Endothelial cell of umbilical vein (primary cell): ENCODE measurements at regions not wholly inside any gene's neighbourhood (a gene's known extent, or its start where the extent isn't known, plus 50 kb on each side); places are given as distances from the start of the nearest gene placed in this dataset.

ENCODE experiments used
- BruUV-seq: library from RNA; stranded (reverse); fragments of 400-500 nt; replicated peaks from 2 replicates; lab custom pipeline; 2021; lab: Mats Ljungman, UMichigan
- CTCF ChIA-PET: fragments of 300-600, 350-600 bp; sonication (Branson Sonifier 250); formaldehyde crosslinking; loops from one replicate; lab custom pipeline; 2021; ENCODE audit warnings: antibody characterized with exemption, inconsistent platforms; lab: Charles Lee
- POLR2A ChIA-PET: fragments of 300-600, 350-600 bp; sonication (Branson Sonifier 250); formaldehyde crosslinking; loops from one replicate; lab custom pipeline; 2021; ENCODE audit warnings: antibody characterized with exemption, inconsistent platforms; lab: Charles Lee
- DNase-seq: peaks from one replicate; pipeline ENCODE4 v3.0.0-alpha.2; 2011; ENCODE audit warnings: low read depth, low spot score
- FAIRE-seq: peaks from 2 replicates; lab custom pipeline; 2011; peaks lifted over from hg19 to GRCh38; lab: Jason Lieb, UNC
- H2AFZ ChIP-seq: 2 replicates; pipeline ENCODE4 v1.6.0; 2012; ENCODE audit warnings: low read depth, low read length, control low read depth, inconsistent platforms
- H3K27ac ChIP-seq: 2 replicates; pipeline ENCODE4 v1.5.1; 2011; ENCODE audit warnings: low read depth, mild to moderate bottlenecking, control low read depth, low read length, moderate library complexity; ENCODE audit not compliant: insufficient read depth
- H3K27me3 ChIP-seq, 2 experiments: 2 replicates each; pipeline versions ENCODE4 v1.6.0 to v1.6.1; 2011; ENCODE audit warnings: low read length in 2 of 2, mixed read lengths in 1 of 2; ENCODE audit not compliant: control insufficient read depth in 2 of 2, insufficient read depth in 2 of 2
- H3K36me3 ChIP-seq, 2 experiments: 2 replicates in 1 of 2; 3 replicates in 1 of 2; pipeline ENCODE4 v1.5.1; 2011; ENCODE audit warnings: low read length in 2 of 2, mild to moderate bottlenecking in 1 of 2, moderate library complexity in 1 of 2; ENCODE audit not compliant: control insufficient read depth in 2 of 2, insufficient read depth in 2 of 2; ENCODE audit errors: extremely low read depth in 1 of 2
- H3K4me1 ChIP-seq: 3 replicates; pipeline ENCODE4 v1.5.1; 2011; ENCODE audit warnings: mild to moderate bottlenecking, low read length; ENCODE audit not compliant: control insufficient read depth, insufficient read depth; ENCODE audit errors: extremely low read depth
- H3K4me2 ChIP-seq: 2 replicates; pipeline ENCODE4 v1.6.1; 2011; ENCODE audit warnings: low read length, control low read depth, mixed read lengths; ENCODE audit not compliant: insufficient read depth
- H3K4me3 ChIP-seq, 3 experiments: fragments of 200-600 bp in 1 of 3; sonication (generic), shearing (Covaris generic) in 1 of 3; replicated peaks in 1 of 3; 2 replicates each; pipeline ENCODE4 v1.5.1; 2011 to 2016; ENCODE audit warnings: control low read depth in 3 of 3, low read length in 3 of 3, mild to moderate bottlenecking in 2 of 3, inconsistent platforms in 1 of 3, low read depth in 1 of 3, moderate library complexity in 1 of 3; ENCODE audit not compliant: insufficient read depth in 1 of 3
- H3K79me2 ChIP-seq: 2 replicates; pipeline ENCODE4 v1.6.0; 2012; ENCODE audit warnings: low read length, inconsistent platforms; ENCODE audit not compliant: control insufficient read depth, insufficient read depth
- H3K9ac ChIP-seq: replicated peaks from 2 replicates; pipeline ENCODE3; 2011; ENCODE audit warnings: low read length, control low read depth; ENCODE audit not compliant: insufficient read depth; ENCODE audit errors: extremely low read depth
- H3K9me1 ChIP-seq: replicated peaks from 3 replicates; pipeline ENCODE4 v1.6.0; 2011; ENCODE audit warnings: mild to moderate bottlenecking, low read length; ENCODE audit not compliant: control insufficient read depth, insufficient read depth; ENCODE audit errors: extremely low read depth
- H3K9me3 ChIP-seq: replicated peaks from 2 replicates; pipeline ENCODE4 v1.5.1; 2012; ENCODE audit warnings: low read length, inconsistent platforms; ENCODE audit not compliant: control insufficient read depth, insufficient read depth
- H4K20me1 ChIP-seq: replicated peaks from 2 replicates; pipeline ENCODE3; 2011; ENCODE audit warnings: mild to moderate bottlenecking, low read length; ENCODE audit not compliant: control insufficient read depth, insufficient read depth; ENCODE audit errors: extremely low read depth
- EZH2 ChIP-seq: IDR thresholded peaks from 2 replicates; pipeline ENCODE4 v1.6.1; 2012; ENCODE audit warnings: borderline replicate concordance, low read depth, mild to moderate bottlenecking, moderate library complexity, low read length, inconsistent platforms; ENCODE audit not compliant: severe bottlenecking
- FOS ChIP-seq: IDR thresholded peaks from 2 replicates; pipeline ENCODE4 v1.6.1; 2011; ENCODE audit warnings: mild to moderate bottlenecking, low read length, moderate library complexity, borderline replicate concordance; ENCODE audit not compliant: insufficient read depth
- GATA2 ChIP-seq: IDR thresholded peaks from 2 replicates; pipeline ENCODE4 v1.7.0; 2011; ENCODE audit warnings: low read depth, mild to moderate bottlenecking, moderate library complexity, mixed read lengths, low read length; ENCODE audit not compliant: insufficient read length, insufficient read depth
- JUN ChIP-seq: IDR thresholded peaks from 2 replicates; pipeline ENCODE4 v1.6.1; 2011; ENCODE audit warnings: borderline replicate concordance, low read depth; ENCODE audit not compliant: insufficient read length, insufficient read depth
- MYC ChIP-seq: IDR thresholded peaks from one replicate; pipeline ENCODE4 v1.6.1; 2011; ENCODE audit warnings: mild to moderate bottlenecking, low read depth, low read length
- POLR2A ChIP-seq: IDR thresholded peaks from 2 replicates; pipeline ENCODE4 v1.6.1; 2012; ENCODE audit warnings: low read depth, mild to moderate bottlenecking, control low read depth, low read length
- POLR2AphosphoS5 ChIP-seq: IDR thresholded peaks from 2 replicates; pipeline ENCODE4 v1.6.1; 2012; ENCODE audit warnings: low read depth, mild to moderate bottlenecking, control low read depth, low read length, moderate library complexity; ENCODE audit not compliant: insufficient read depth
- dilution Hi-C: fragments of 300-500 bp; cut with MboI; formaldehyde crosslinking; loops from one replicate; pipeline ENCODE4 v1.15.0; 2019; ENCODE audit warnings: low sequenced_read_pairs; ENCODE audit not compliant: extremely low pct_ligation_motif_present
- intact Hi-C: fragments of 100-400 bp; cut with micrococcal nuclease; formaldehyde crosslinking; loops from one replicate; pipeline ENCODE4 v1.10.0; 2022
- TF ChIP-seq, protein P1 (sequence below): IDR thresholded peaks from 2 replicates; pipeline ENCODE4 v1.6.1; 2011; ENCODE audit not compliant: insufficient read depth, insufficient read length
- TF ChIP-seq, protein P2 (sequence below), 2 donors: IDR thresholded peaks; 1 replicate in 1 of 2; 2 replicates in 1 of 2; pipeline ENCODE4 v1.5.1; 2011; ENCODE audit warnings: low read length in 2 of 2, mild to moderate bottlenecking in 2 of 2, moderate library complexity in 2 of 2, control low read depth in 1 of 2, inconsistent platforms in 1 of 2, low read depth in 1 of 2; ENCODE audit not compliant: insufficient read depth in 1 of 2; ENCODE audit errors: extremely low read depth in 1 of 2

DNA sequence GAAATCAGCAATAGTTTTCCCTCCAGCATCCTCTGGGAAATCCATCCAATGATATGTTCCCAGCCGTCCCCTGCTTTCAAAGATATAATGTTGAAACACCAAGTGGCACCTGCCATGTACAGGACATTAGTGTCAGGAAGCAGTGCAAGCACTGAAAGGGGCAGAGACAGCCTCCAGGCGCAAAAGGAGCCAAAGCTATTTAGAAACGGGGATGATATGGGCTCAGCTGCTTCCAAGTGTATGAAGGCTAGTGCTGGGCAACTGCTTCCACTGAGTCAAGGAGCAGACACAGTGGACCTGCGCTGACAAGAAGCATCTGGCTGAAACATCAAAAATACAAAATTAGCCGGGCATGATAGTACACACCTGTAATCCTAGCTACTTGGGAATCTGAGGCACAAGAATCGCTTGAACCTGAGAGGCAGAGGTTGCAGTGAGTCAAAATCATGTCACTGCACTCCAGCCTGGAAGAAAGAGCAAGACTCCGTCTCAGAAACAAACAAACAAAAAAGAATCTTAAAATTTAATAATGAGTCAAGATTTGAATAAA, 119.7 kb downstream of the AQP9 start:
- FAIRE-seq: no peak
- no peak for TF ChIP-seq GATA2
- no peak for TF ChIP-seq JUN
- TF ChIP-seq, protein P1, sequence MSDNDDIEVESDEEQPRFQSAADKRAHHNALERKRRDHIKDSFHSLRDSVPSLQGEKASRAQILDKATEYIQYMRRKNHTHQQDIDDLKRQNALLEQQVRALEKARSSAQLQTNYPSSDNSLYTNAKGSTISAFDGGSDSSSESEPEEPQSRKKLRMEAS: no peak
- no peak for TF ChIP-seq FOS
- TF ChIP-seq EZH2: no peak
- TF ChIP-seq MYC: no peak
- no peak for TF ChIP-seq POLR2A
- TF ChIP-seq POLR2AphosphoS5: no peak
- TF ChIP-seq, protein P2, sequence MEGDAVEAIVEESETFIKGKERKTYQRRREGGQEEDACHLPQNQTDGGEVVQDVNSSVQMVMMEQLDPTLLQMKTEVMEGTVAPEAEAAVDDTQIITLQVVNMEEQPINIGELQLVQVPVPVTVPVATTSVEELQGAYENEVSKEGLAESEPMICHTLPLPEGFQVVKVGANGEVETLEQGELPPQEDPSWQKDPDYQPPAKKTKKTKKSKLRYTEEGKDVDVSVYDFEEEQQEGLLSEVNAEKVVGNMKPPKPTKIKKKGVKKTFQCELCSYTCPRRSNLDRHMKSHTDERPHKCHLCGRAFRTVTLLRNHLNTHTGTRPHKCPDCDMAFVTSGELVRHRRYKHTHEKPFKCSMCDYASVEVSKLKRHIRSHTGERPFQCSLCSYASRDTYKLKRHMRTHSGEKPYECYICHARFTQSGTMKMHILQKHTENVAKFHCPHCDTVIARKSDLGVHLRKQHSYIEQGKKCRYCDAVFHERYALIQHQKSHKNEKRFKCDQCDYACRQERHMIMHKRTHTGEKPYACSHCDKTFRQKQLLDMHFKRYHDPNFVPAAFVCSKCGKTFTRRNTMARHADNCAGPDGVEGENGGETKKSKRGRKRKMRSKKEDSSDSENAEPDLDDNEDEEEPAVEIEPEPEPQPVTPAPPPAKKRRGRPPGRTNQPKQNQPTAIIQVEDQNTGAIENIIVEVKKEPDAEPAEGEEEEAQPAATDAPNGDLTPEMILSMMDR (IDR thresholded peaks at IDR 0.05; ENCODE audit: extremely low read depth in 1 of 2, insufficient read depth in 1 of 2, low read depth in 1 of 2, low read length in 2 of 2): no peak

More for the DNA sequence above, 119.7 kb downstream of the AQP9 start:
- ChIA-PET POLR2A (no interaction called here), CTCF (interaction anchor here (1.8 kb wide), 1 partner anchor 30 kb away, joined by 5 read pairs; no protein-coding TSS in a partner anchor)
- peaks cover 29 to 39% of the 10 kb centered on the region in 2 experiments for H3K27me3 ChIP-seq
- H3K36me3 ChIP-seq: no peaks in the 10 kb centered on the region
- H3K4me2 ChIP-seq: no peak overlapping the region
- H3K27ac ChIP-seq: no peak overlapping the region
- no peaks in the 10 kb centered on the region for H4K20me1 ChIP-seq
- H3K9ac ChIP-seq: no peak overlapping the region
- dilution Hi-C loops (no loop called here), intact Hi-C loops (no loop called here)
- H2AFZ ChIP-seq: no peak overlapping the region
- no peaks in the 10 kb centered on the region for H3K9me1 ChIP-seq
- no peaks in the 10 kb centered on the region for H3K79me2 ChIP-seq
- H3K9me3 ChIP-seq: no peaks in the 10 kb centered on the region
- no peaks in the 10 kb centered on the region for H3K4me1 ChIP-seq
- no peak for DNase-seq
- H3K4me3 ChIP-seq: no peak overlapping the region
- BruUV-seq: no TSS peak
